MV-4-11 (cell line): ENCODE measurements at regions not wholly inside any gene's neighbourhood (a gene's known extent, or its start where the extent isn't known, plus 50 kb on each side); places are given as distances from the start of the nearest gene placed in this dataset.
"Not testable (repeated sequence)": the region's sequence is repeated elsewhere in the genome, so short reads cannot be mapped to it uniquely, and the experiment has no call there.

Source experiments
- DNase-seq: peaks from one replicate; lab custom pipeline; 2025; lab: John Stamatoyannopoulos, UW

DNA sequence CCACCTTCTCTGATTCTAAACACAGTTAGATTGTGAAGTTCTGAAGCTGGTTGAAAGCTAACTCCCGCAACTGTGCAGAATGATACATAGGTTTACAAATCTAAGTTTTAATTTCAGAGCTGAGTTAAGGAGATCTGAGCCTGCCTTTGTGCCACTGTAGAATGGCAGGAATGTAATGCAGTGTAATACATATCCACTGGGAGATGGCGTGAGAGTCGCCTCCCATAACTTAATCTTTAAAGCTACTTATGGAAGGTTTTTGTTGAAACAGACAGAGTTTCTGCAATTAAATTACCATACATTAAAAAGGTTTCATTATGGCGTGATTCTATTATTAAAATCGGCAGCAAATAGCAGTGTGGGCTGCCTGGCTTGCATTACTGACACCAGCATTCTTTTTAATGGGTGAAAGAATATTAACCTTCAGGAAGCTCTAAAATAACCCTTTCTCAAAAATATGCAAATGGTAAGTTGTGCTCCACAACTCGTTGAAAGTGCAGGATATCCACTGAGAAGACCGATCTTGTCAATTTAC is 257.4 kb downstream of the OLFM4 start:
- DNase-seq = no peak

GRCh38 chr13:53298396-53298795 is 269.8 kb downstream of the OLFM4 start:
- DNase-seq = no peak

GRCh38 chr13:53301449-53301848 is 272.8 kb downstream of the OLFM4 start:
- no peak for DNase-seq

GRCh38 chr13:53305419-53305818 is 276.8 kb downstream of the OLFM4 start:
- not testable (repeated sequence) for DNase-seq

GRCh38 chr13:53310786-53311185 is 282.2 kb downstream of the OLFM4 start:
- no peak for DNase-seq

- DNase-seq = no peak
Observed at GRCh38 chr13:53311561-53311960, 282.9 kb downstream of the OLFM4 start.

- no peak for DNase-seq
Observed at GRCh38 chr13:53321296-53321801, 292.7 kb downstream of the OLFM4 start.

DNA sequence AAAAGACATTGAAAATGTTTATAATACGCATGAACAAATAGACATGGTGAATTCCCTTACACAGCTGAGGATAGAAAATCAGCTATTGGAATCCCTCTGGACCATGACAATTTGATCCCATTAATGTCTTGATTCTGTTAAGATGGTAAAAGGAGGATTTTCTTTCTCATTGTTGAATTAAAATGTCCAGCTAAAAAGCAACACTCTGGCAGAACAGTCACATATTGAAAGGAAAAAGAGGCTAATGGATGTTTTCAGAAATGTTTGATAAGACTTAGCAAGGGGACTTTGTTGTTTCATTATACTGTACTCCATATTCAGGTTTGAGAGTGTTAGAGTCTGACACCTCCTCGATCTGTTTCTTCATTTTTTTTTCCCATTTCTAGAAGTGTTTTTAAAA is 296.0 kb downstream of the OLFM4 start:
- DNase-seq = no peak

GRCh38 chr13:53326716-53327115 is 298.1 kb downstream of the OLFM4 start:
- no peak for DNase-seq

DNA sequence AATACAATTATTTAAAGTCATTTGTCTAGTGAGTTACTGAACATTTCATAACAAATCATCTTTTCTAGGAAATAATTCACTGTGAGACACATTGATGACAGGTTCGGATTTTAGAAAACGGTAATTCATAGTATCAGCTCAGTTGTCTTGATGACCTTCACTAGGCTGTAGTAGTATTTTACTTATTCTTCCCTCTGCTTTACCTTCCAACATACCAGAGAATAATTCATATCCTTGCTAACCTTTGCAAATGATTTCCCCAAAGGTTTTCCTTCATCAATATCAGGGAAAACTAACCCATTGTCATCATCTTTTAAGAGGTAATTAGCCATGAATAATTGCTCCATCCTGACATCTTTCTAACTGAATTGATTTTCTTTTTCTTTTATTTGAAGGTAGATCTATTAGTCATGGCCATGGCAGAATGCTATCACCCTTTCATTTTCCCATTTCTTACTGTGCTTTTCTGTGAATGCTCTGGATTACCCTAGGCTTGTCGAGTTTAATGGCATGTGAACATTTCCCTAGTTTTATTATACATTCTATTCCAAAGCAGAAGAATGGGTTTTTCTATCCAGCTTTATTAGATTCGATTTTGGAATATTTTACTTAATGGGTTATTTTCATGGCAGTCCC is 299.2 kb downstream of the OLFM4 start:
- DNase-seq = no peak

DNA sequence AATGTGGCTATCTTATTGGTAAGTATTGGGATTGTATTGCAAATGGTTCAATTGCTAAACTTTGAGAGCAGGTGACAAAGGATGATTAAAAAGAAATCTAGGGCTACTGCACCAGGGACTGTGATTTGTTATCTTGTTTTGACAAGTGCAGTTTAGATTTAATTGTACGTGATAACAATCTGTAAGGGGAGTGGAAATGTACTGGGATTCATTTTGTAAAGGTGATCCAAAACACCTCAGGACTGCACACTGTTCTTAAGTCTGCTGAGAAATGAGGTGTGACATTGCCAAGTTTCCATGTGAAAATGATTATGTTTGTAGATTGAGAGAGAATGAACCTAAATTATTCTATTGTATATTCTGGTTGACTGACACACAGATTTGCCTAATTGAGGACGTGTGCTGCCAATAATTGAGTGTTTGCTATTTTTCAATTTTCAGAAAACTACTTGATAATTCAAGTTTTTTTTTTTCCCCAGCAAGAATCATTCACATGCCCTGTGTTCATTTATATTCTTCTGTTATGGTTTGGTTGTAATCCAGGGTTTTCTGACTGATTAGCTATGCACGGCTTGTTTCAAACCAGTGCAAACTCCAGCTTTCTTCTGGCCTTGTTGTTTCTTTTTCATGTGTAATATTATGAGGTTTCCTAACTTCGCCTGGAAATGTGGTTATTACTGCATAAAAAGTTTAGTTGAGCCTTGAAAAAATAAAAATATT is 308.0 kb downstream of the OLFM4 start:
- DNase-seq = no peak

- no peak for DNase-seq
Observed at GRCh38 chr13:53338760-53339159, 310.1 kb downstream of the OLFM4 start.

DNA sequence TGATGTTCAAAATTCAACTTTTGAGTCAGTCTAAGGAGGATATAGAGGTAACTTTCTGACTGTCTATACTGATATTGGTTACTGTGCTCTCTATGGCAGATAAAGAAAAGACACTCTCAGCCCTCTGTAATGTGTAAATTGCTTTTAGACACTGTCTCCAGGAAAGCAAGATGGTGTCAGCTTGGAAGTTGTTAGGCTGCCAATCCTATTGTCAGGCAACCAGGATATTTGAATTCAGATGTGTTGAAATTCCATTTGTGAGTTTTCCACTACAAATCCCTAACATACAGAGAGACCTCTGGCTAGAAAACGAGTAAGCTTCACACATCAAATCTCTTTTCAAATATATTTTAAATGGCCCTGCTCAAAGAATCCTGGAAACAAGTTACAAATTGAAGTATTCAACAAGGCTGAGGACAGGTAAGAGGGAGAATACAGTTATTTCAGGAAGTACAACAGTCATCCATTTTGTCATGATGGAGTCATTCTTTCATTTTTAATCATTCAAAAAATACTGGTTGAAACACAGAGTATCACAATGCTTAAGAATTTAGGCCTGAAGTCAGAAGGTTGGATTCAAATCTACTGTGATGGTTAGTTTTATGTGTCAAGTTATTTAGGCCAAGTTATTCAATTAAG is 312.0 kb downstream of the OLFM4 start:
- no peak for DNase-seq

- DNase-seq = no peak
Observed at GRCh38 chr13:53341144-53341510, 312.5 kb downstream of the OLFM4 start.

DNA sequence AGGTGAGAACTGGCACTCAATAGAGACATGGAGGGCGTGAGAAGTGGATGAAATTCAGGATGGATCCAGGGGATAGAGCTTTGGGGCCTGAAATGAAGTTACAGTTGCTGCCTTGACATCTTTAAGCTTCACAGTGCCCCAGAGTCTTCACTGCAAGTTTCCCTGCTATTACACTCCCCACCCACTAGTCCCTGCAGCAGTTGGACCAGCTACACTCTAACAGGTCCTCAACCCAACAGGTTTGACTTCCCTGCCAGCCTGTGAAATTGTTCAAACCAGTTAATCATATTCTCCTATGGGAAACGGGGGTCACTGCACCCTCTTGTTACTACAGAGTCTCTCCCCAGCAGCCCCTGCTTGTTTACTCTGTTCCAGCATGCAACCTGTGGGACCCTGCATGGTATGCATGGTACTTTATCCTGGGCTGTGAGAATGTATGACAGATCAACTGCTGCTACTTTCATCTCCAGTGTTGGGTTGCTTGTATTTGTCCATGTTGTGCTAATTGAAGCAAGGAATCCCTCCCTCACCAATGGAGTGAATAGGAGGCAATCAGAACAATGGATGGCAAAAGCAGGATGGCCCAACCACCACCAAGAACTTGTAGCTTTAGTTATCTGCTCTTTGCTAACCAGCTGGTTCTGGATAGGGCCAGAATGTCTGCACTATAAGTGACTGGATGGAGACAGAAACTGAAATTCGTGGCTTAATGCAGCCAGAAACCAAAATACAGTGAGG is 314.2 kb downstream of the OLFM4 start:
- no peak for DNase-seq

DNA sequence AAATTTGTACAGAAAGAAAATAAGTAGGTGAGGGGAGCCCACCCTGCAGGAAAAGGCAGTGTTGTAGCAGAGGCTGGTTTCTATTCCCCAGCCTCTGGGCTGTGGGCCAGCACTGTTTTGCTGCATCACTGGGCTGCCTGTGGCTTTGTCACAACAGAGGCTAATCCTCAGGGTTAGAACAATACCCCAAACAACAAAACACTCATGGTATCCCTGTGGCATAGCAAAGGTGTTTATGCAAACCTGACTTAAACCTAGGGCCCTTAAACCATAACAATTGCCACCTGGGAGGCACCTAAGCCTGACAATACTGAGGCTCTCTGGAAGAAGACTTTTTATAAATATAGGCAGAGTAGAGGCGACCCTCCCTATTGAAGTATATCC is 314.7 kb downstream of the OLFM4 start:
- no peak for DNase-seq

DNA sequence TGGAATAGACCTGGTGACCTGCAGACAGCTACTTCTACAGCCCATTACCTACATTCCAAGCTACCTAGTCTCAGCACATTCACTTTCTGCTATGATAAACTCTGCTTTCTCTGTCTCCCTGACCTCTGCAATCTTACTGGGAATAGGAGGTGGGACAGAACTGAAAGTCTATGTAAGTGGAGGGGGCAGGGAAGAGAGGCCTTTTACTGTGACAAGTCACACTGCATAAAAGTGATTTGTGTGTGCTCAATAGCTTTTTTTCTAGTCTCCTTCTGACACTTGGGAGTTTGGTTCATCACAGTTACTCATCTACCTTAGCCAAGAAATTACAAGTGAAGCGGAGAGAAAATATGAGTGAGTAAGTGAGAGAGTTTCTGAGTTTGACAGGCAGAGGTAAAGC is 322.4 kb downstream of the OLFM4 start:
- no peak for DNase-seq

DNA sequence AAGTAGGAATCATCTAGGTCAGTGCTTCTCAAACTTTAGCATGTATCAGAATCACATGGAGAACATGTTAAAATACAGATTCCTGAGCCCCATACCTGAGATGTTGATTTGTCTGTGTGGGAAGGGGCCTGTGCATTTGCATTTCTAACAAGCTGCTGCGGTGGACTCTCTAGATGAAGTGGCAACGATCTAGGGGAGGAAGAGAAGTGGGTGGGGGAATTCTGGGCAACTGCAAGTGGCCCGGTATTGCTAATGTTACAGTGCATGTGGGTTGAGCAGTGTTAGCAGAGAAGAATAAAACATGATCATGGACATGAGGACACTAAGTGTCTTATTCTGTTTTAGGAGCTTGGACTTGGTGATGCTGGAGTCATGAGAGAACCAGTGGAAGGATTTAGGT is 329.0 kb downstream of the OLFM4 start:
- DNase-seq = no peak

GRCh38 chr13:53368948-53369347 is 340.3 kb downstream of the OLFM4 start:
- no peak for DNase-seq

GRCh38 chr13:53379485-53379884 is 350.9 kb downstream of the OLFM4 start:
- DNase-seq = no peak

GRCh38 chr13:53382008-53382407 is 353.4 kb downstream of the OLFM4 start:
- no peak for DNase-seq

DNA sequence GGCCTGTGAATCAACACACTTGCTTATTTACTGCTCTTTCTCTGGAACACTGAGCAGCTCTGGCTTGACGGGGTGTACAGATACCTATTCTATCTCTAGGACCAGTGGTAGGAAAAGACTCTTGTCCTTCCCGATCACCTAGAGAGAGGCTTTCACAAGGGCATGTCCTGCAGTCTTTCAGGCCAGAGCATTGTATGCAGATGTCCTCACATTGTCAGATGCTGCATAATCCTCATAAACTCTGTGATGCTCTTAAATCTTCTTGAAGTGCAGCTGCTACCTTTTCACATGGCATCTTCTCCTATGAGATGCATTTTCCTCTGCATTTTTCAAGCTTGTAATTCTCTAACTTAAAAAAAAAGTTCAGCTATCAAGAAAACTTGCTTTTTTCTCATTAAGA is 369.4 kb downstream of the OLFM4 start:
- no peak for DNase-seq
